Upper lobe of left lung (tissue), 4 donors: ENCODE measurements at regions not wholly inside any gene's neighbourhood (a gene's known extent, or its start where the extent isn't known, plus 50 kb on each side); places are given as distances from the start of the nearest gene placed in this dataset.

Experiments
- EP300 ChIP-seq, 4 donors: sonication (generic); formaldehyde crosslinking; IDR thresholded peaks; one replicate each; pipeline ENCODE4 v1.5.1; 2017; ENCODE audit warnings: antibody characterized with exemption in 4 of 4, control low read depth in 2 of 4
- POLR2A ChIP-seq, 4 donors: fragments of 450-650 bp; IDR thresholded peaks; one replicate each; pipeline ENCODE4 v1.5.1; 2016 to 2017; ENCODE audit warnings: antibody characterized with exemption in 4 of 4, mild to moderate bottlenecking in 2 of 4
- POLR2AphosphoS5 ChIP-seq, 2 donors: sonication (generic); formaldehyde crosslinking; IDR thresholded peaks; one replicate each; pipeline ENCODE4 v1.5.1; 2017; ENCODE audit warnings: antibody characterized with exemption in 2 of 2
- TF ChIP-seq, protein P1 (sequence below), 6 experiments: fragments of 450-650 bp in 4 of 6; fragments of 200-600 bp in 2 of 6; sonication (generic) in 2 of 6; IDR thresholded peaks; one replicate each; pipeline ENCODE4 v1.5.1; 2016 to 2019; ENCODE audit warnings: antibody characterized with exemption in 6 of 6

DNA sequence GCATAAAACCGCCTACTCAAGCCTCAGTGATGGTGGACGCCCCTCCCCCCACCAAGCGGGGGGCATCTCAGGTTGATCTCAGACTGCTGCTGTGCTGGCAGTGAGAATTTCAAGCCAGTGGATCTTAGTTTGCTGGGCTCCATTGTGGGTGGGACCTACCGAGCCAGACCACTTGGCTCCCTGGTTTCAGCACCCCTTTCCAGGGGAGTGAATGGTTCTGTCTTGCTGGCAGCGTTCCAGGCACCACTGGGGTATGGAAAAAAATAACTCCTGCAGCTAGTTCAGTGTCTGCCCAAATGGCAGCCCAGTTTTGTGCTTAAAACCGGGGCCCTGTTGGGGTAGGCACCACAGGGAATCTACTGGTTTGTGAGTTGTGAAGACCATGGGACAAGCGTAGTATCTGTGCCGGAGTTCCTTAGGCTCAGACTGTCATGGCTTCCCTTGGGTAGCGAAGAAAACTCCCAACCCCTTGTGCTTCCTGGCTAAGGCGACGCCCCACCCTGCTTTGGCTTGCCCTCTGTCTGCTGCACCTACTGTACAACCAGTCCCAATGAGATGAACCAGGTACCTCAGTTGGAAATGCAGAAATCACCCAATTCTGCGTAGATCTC is 1334.5 kb upstream of the ADGRB3 start:
- no peak for TF ChIP-seq POLR2AphosphoS5 (IDR thresholded peaks at IDR 0.05)
- TF ChIP-seq, protein P1, sequence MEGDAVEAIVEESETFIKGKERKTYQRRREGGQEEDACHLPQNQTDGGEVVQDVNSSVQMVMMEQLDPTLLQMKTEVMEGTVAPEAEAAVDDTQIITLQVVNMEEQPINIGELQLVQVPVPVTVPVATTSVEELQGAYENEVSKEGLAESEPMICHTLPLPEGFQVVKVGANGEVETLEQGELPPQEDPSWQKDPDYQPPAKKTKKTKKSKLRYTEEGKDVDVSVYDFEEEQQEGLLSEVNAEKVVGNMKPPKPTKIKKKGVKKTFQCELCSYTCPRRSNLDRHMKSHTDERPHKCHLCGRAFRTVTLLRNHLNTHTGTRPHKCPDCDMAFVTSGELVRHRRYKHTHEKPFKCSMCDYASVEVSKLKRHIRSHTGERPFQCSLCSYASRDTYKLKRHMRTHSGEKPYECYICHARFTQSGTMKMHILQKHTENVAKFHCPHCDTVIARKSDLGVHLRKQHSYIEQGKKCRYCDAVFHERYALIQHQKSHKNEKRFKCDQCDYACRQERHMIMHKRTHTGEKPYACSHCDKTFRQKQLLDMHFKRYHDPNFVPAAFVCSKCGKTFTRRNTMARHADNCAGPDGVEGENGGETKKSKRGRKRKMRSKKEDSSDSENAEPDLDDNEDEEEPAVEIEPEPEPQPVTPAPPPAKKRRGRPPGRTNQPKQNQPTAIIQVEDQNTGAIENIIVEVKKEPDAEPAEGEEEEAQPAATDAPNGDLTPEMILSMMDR (IDR thresholded peaks at IDR 0.05): no peak
- no peak for TF ChIP-seq POLR2A (IDR thresholded peaks at IDR 0.05)
- TF ChIP-seq EP300 (IDR thresholded peaks at IDR 0.05): no peak
